HEK293 (cell line): ENCODE measurements at regions not wholly inside any gene's neighbourhood (a gene's known extent, or its start where the extent isn't known, plus 50 kb on each side); places are given as distances from the start of the nearest gene placed in this dataset.
"Not testable (repeated sequence)": the region's sequence is repeated elsewhere in the genome, so short reads cannot be mapped to it uniquely, and the experiment has no call there.

Experiments
- CTCF ChIA-PET: fragments of 350-600 bp; formaldehyde crosslinking; extraction: SDS; loops from one replicate; lab custom pipeline; 2021; ENCODE audit warnings: antibody characterized with exemption; lab: Yijun Ruan, JAX
- POLR2A ChIA-PET: fragments of 300-600 bp; formaldehyde crosslinking; extraction: SDS; loops from one replicate; lab custom pipeline; 2020; ENCODE audit warnings: antibody characterized with exemption, inconsistent platforms; lab: Yijun Ruan, JAX
- H3K27ac ChIP-seq: fragments of 200-500 bp; sonication (Bioruptor generic); 2 replicates; pipeline ENCODE4 v1.5.1; 2014; ENCODE audit warnings: low read depth, low read length, control low read depth, inconsistent platforms; ENCODE audit errors: extremely low read depth
- H3K36me3 ChIP-seq, 2 experiments: fragments of 200-500 bp in 1 of 2; sonication (Bioruptor generic) in 1 of 2; 1 replicate in 1 of 2; 2 replicates in 1 of 2; pipeline ENCODE4 v1.5.1; 2014 to 2017; ENCODE audit warnings: inconsistent platforms in 2 of 2, low read length in 2 of 2; ENCODE audit not compliant: control insufficient read depth in 2 of 2, insufficient read depth in 1 of 2
- H3K4me1 ChIP-seq: fragments of 200-500 bp; sonication (Bioruptor generic); 2 replicates; pipeline ENCODE4 v1.5.1; 2014; ENCODE audit warnings: mild to moderate bottlenecking, low read length, inconsistent platforms; ENCODE audit not compliant: control insufficient read depth, insufficient read depth
- H3K4me3 ChIP-seq: 2 replicates; pipeline ENCODE4 v1.5.1; 2011; ENCODE audit warnings: low read depth, mild to moderate bottlenecking, control low read depth, low read length, moderate library complexity
- H3K9me3 ChIP-seq: fragments of 200-500 bp; sonication (Bioruptor generic); 2 replicates; pipeline ENCODE4 v1.5.1; 2014; ENCODE audit warnings: low read depth, low read length, inconsistent platforms; ENCODE audit not compliant: control insufficient read depth, insufficient read depth
- BCL11A ChIP-seq: fragments of 450-650 bp; formaldehyde crosslinking; IDR thresholded peaks from 2 replicates; pipeline ENCODE4 v1.5.1; 2016; ENCODE audit warnings: low read depth, missing biosample characterization, missing genetic modification characterization
- GLI2 ChIP-seq: fragments of 450-650 bp; formaldehyde crosslinking; IDR thresholded peaks from 2 replicates; pipeline ENCODE4; 2017; ENCODE audit warnings: missing biosample characterization, missing genetic modification characterization, low read depth, borderline replicate concordance
- SCRT1 ChIP-seq: fragments of 450-650 bp; formaldehyde crosslinking; IDR thresholded peaks from 2 replicates; pipeline ENCODE4 v1.5.1; 2016; ENCODE audit warnings: missing biosample characterization, missing genetic modification characterization, borderline replicate concordance
- SP3 ChIP-seq: fragments of 450-650 bp; formaldehyde crosslinking; IDR thresholded peaks from 2 replicates; pipeline ENCODE4 v1.5.1; 2016; ENCODE audit warnings: missing biosample characterization, missing genetic modification characterization
- ZBTB20 ChIP-seq: fragments of 450-650 bp; formaldehyde crosslinking; IDR thresholded peaks from 2 replicates; pipeline ENCODE4 v1.5.1; 2016; ENCODE audit warnings: missing biosample characterization, missing genetic modification characterization
- ZBTB48 ChIP-seq: fragments of 450-650 bp; formaldehyde crosslinking; IDR thresholded peaks from 2 replicates; pipeline ENCODE4 v1.5.1; 2016; ENCODE audit warnings: missing biosample characterization, missing genetic modification characterization
- ZNF121 ChIP-seq: fragments of 450-650 bp; formaldehyde crosslinking; IDR thresholded peaks from 2 replicates; pipeline ENCODE4 v1.5.1; 2016; ENCODE audit warnings: missing biosample characterization, missing genetic modification characterization
- ZNF132 ChIP-seq: fragments of 450-650 bp; formaldehyde crosslinking; IDR thresholded peaks from 2 replicates; pipeline ENCODE4 v1.5.1; 2017; ENCODE audit warnings: missing biosample characterization, missing genetic modification characterization, borderline replicate concordance
- ZNF138 ChIP-seq: fragments of 450-650 bp; formaldehyde crosslinking; IDR thresholded peaks from 2 replicates; pipeline ENCODE4 v1.5.1; 2016; ENCODE audit warnings: missing biosample characterization, missing genetic modification characterization, borderline replicate concordance
- ZNF175 ChIP-seq: fragments of 450-650 bp; formaldehyde crosslinking; IDR thresholded peaks from 2 replicates; pipeline ENCODE4 v1.5.1; 2016; ENCODE audit warnings: missing biosample characterization, missing genetic modification characterization
- ZNF184 ChIP-seq: fragments of 450-650 bp; IDR thresholded peaks from 2 replicates; pipeline ENCODE4 v1.5.1; 2018; ENCODE audit warnings: missing biosample characterization, mild to moderate bottlenecking, missing genetic modification characterization
- ZNF24 ChIP-seq: fragments of 450-650 bp; formaldehyde crosslinking; IDR thresholded peaks from 2 replicates; pipeline ENCODE4 v1.5.1; 2016; ENCODE audit warnings: missing biosample characterization, missing genetic modification characterization
- ZNF350 ChIP-seq: fragments of 450-650 bp; formaldehyde crosslinking; IDR thresholded peaks from 2 replicates; pipeline ENCODE4 v1.5.0; 2017; ENCODE audit warnings: missing biosample characterization, mild to moderate bottlenecking, missing genetic modification characterization
- ZNF366 ChIP-seq: fragments of 450-650 bp; formaldehyde crosslinking; conservative IDR thresholded peaks from 2 replicates; pipeline ENCODE4 v1.5.1; 2016; ENCODE audit warnings: missing biosample characterization, missing genetic modification characterization
- ZNF433 ChIP-seq: fragments of 450-650 bp; formaldehyde crosslinking; IDR thresholded peaks from 2 replicates; pipeline ENCODE4 v1.5.1; 2016; ENCODE audit warnings: missing biosample characterization, missing genetic modification characterization, low read depth
- ZNF488 ChIP-seq: fragments of 450-650 bp; formaldehyde crosslinking; IDR thresholded peaks from 2 replicates; pipeline ENCODE4 v1.5.1; 2016; ENCODE audit warnings: missing biosample characterization, missing genetic modification characterization
- ZNF510 ChIP-seq: fragments of 450-650 bp; formaldehyde crosslinking; IDR thresholded peaks from 2 replicates; pipeline ENCODE4 v1.5.1; 2018; ENCODE audit warnings: mild to moderate bottlenecking, missing genetic modification characterization, missing biosample characterization; ENCODE audit not compliant: insufficient replicate concordance
- ZNF529 ChIP-seq: fragments of 450-650 bp; formaldehyde crosslinking; IDR thresholded peaks from 2 replicates; pipeline ENCODE4 v1.5.1; 2017; ENCODE audit warnings: missing genetic modification characterization, missing biosample characterization; ENCODE audit not compliant: insufficient replicate concordance
- ZNF555 ChIP-seq: fragments of 450-650 bp; formaldehyde crosslinking; conservative IDR thresholded peaks from 2 replicates; pipeline ENCODE4 v1.5.1; 2017; ENCODE audit warnings: missing biosample characterization, mild to moderate bottlenecking, missing genetic modification characterization, inconsistent platforms
- ZNF629 ChIP-seq: fragments of 450-650 bp; formaldehyde crosslinking; IDR thresholded peaks from 2 replicates; pipeline ENCODE4 v1.5.1; 2017; ENCODE audit warnings: missing biosample characterization, missing genetic modification characterization
- ZNF645 ChIP-seq: fragments of 450-650 bp; formaldehyde crosslinking; IDR thresholded peaks from 2 replicates; pipeline ENCODE4; 2016; ENCODE audit warnings: missing biosample characterization, missing genetic modification characterization
- ZNF658 ChIP-seq: fragments of 450-650 bp; formaldehyde crosslinking; IDR thresholded peaks from 2 replicates; pipeline ENCODE4; 2016; ENCODE audit warnings: missing biosample characterization, missing genetic modification characterization
- ZNF677 ChIP-seq: fragments of 450-650 bp; IDR thresholded peaks from 2 replicates; pipeline ENCODE4 v1.5.0; 2018; ENCODE audit warnings: missing biosample characterization, mild to moderate bottlenecking, missing genetic modification characterization, moderate library complexity
- ZNF701 ChIP-seq: fragments of 450-650 bp; formaldehyde crosslinking; IDR thresholded peaks from 2 replicates; pipeline ENCODE4 v1.5.1; 2016; ENCODE audit warnings: missing biosample characterization, missing genetic modification characterization
- ZNF76 ChIP-seq: fragments of 450-650 bp; formaldehyde crosslinking; IDR thresholded peaks from 2 replicates; pipeline ENCODE4; 2016; ENCODE audit warnings: low read depth, missing biosample characterization, missing genetic modification characterization, borderline replicate concordance
- ZSCAN23 ChIP-seq: fragments of 450-650 bp; formaldehyde crosslinking; IDR thresholded peaks from 2 replicates; pipeline ENCODE4 v1.5.1; 2016; ENCODE audit warnings: missing biosample characterization, missing genetic modification characterization
- ZXDB ChIP-seq: fragments of 450-650 bp; formaldehyde crosslinking; IDR thresholded peaks from 2 replicates; pipeline ENCODE4 v1.5.1; 2016; ENCODE audit warnings: missing biosample characterization, missing genetic modification characterization
- TF ChIP-seq, protein P1 (sequence below): fragments of 450-650 bp; formaldehyde crosslinking; IDR thresholded peaks from 2 replicates; pipeline ENCODE4 v1.5.1; 2016; ENCODE audit warnings: missing biosample characterization, missing genetic modification characterization

- Histone ChIP-seq H3K4me3 (no peak overlapping the region), H3K36me3 (no peaks in the 10 kb centered on the region), H3K9me3 (no peaks in the 10 kb centered on the region), H3K27ac (no peak overlapping the region), H3K4me1 (no peaks in the 10 kb centered on the region)
- TF ChIP-seq ZNF350 (tag by site-specific recombination) = no peak
- no peak for TF ChIP-seq ZNF132 (tag by site-specific recombination)
- ChIA-PET POLR2A (no interaction called here), CTCF (interaction anchor here (0.8 kb wide), 1 partner anchor 11 kb away, joined by 3 read pairs; no protein-coding TSS in a partner anchor)
Measured at GRCh38 chr14:87041290-87042020, 951.5 kb downstream of the GALC start.

DNA sequence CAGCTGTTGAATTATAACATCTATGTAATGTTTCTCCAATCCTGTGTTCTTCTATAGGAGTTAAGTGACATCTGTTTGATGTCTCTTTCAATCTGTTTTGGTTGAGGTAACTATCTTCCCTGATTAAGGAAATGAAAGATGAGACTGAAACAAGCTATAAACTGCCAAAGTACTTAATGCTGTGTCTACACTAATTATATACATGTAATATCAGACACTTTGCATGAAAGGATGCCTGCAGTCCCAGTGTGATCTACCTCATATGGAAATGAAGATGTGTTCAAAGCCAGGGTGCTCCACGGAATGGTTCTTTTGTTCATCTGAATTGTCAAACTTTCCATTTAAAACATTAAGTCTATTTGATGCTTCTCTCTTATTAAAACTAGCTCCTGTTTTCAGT lies 958.3 kb downstream of the GALC start:
- Histone ChIP-seq H3K4me1 (no peaks in the 10 kb centered on the region), H3K36me3 (no peaks in the 10 kb centered on the region), H3K27ac (no peak overlapping the region), H3K4me3 (no peak overlapping the region), H3K9me3 (no peaks in the 10 kb centered on the region)
- TF ChIP-seq ZNF510 (tag by site-specific recombination) = no peak
- no peak for TF ChIP-seq GLI2 (tag by site-specific recombination)
- TF ChIP-seq SCRT1 (tag by site-specific recombination) = no peak
- TF ChIP-seq ZNF658 (tag by site-specific recombination) = no peak
- no peak for TF ChIP-seq ZBTB20 (tag by site-specific recombination)
- no peak for TF ChIP-seq ZSCAN23 (tag by site-specific recombination)
- ChIA-PET POLR2A (no interaction called here), CTCF (no interaction called here)

DNA sequence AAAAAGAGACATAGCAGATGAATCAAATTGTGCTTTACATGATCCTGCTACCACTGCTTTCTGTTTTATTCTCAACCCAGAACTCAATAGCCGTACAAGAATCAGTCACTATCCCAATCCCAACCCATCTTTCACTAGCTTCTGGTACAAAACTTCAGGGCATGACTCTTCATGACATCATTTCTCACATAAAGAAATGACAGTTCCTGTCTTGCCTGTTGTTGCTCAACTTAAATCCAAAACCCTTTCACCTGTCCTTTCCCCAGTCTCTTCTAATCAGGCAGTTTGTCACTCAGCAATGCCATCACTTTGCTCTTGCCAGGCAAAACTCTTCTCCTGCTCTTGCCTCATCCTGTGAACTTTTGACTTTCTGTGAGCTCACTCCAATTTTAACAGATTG lies 962.8 kb downstream of the GALC start:
- Histone ChIP-seq H3K27ac (no peak overlapping the region), H3K36me3 (no peaks in the 10 kb centered on the region), H3K9me3 (no peaks in the 10 kb centered on the region), H3K4me3 (no peak overlapping the region), H3K4me1 (no peaks in the 10 kb centered on the region)
- POLR2A ChIA-PET = no interaction called here
- TF ChIP-seq ZNF184 (tag by site-specific recombination) = no peak
- TF ChIP-seq ZXDB = no peak
- no peak for TF ChIP-seq ZNF175 (tag by site-specific recombination)
- no peak for TF ChIP-seq ZNF138 (tag by site-specific recombination)
- no peak for TF ChIP-seq ZNF488 (tag by site-specific recombination)
- no peak for TF ChIP-seq ZNF76 (tag by site-specific recombination)
- no peak for TF ChIP-seq ZNF366 (tag by site-specific recombination)
- TF ChIP-seq ZBTB48 (tag by site-specific recombination) = no peak
- TF ChIP-seq ZNF645 (tag by site-specific recombination) = no peak
- no peak for TF ChIP-seq ZNF701 (tag by site-specific recombination)
- no peak for TF ChIP-seq ZNF677
- no peak for TF ChIP-seq ZNF121 (tag by site-specific recombination)
- no peak for TF ChIP-seq ZNF433 (tag by site-specific recombination)
- TF ChIP-seq, protein P1, sequence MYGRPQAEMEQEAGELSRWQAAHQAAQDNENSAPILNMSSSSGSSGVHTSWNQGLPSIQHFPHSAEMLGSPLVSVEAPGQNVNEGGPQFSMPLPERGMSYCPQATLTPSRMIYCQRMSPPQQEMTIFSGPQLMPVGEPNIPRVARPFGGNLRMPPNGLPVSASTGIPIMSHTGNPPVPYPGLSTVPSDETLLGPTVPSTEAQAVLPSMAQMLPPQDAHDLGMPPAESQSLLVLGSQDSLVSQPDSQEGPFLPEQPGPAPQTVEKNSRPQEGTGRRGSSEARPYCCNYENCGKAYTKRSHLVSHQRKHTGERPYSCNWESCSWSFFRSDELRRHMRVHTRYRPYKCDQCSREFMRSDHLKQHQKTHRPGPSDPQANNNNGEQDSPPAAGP (tag by site-specific recombination) = no peak
- TF ChIP-seq SP3 (tag by site-specific recombination) = no peak
- no peak for TF ChIP-seq ZNF529 (tag by site-specific recombination)
- no peak for TF ChIP-seq ZNF555 (tag by site-specific recombination)
- TF ChIP-seq ZNF24 (tag by site-specific recombination) = no peak
- no peak for TF ChIP-seq BCL11A
- no peak for TF ChIP-seq ZNF629
- CTCF ChIA-PET = no interaction called here

- H3K4me1 ChIP-seq, POLR2A ChIA-PET, H3K9me3 ChIP-seq, H3K27ac ChIP-seq, H3K36me3 ChIP-seq, H3K4me3 ChIP-seq, CTCF ChIA-PET: not testable (repeated sequence)
Measured at GRCh38 chr14:87020106-87020505, 972.9 kb downstream of the GALC start.
